Neural progenitor cell (in vitro differentiated cells): ENCODE measurements at regions not wholly inside any gene's neighbourhood (a gene's known extent, or its start where the extent isn't known, plus 50 kb on each side); places are given as distances from the start of the nearest gene placed in this dataset.
A peak's percentile ranks its signal among the peaks of the same experiment; 100 is the strongest.

Experiments
- DNase-seq: peaks from one replicate; pipeline ENCODE4 v3.0.0-alpha.2; 2016; ENCODE audit warnings: low spot score
- H2AFZ ChIP-seq: fragments of 200-600 bp; sonication (generic); replicated peaks from 2 replicates; pipeline ENCODE4 v1.6.1; 2016; ENCODE audit warnings: antibody characterized with exemption
- H3F3A ChIP-seq: fragments of 200-600 bp; sonication (generic); 2 replicates; pipeline ENCODE4 v1.6.1; 2016; ENCODE audit warnings: antibody characterized with exemption, low read depth
- H3K27ac ChIP-seq: fragments of 200-600 bp; sonication (generic); 2 replicates; pipeline ENCODE4 v1.5.1; 2016; ENCODE audit warnings: mild to moderate bottlenecking
- H3K27me3 ChIP-seq: fragments of 200-600 bp; sonication (generic); 2 replicates; pipeline ENCODE4 v1.6.1; 2016; ENCODE audit warnings: mild to moderate bottlenecking, moderate library complexity
- H3K36me3 ChIP-seq: fragments of 200-600 bp; sonication (generic); 2 replicates; pipeline ENCODE4 v1.5.1; 2016
- H3K4me1 ChIP-seq: fragments of 200-600 bp; sonication (generic); 2 replicates; pipeline ENCODE4 v1.6.1; 2016; ENCODE audit warnings: mixed run types
- H3K4me2 ChIP-seq: fragments of 200-600 bp; sonication (generic); 2 replicates; pipeline ENCODE4 v1.6.1; 2016
- H3K4me3 ChIP-seq: fragments of 200-600 bp; sonication (generic); 2 replicates; pipeline ENCODE4 v1.5.1; 2016
- H3K79me2 ChIP-seq: fragments of 200-600 bp; sonication (generic); 2 replicates; pipeline ENCODE4 v1.6.1; 2016; ENCODE audit warnings: low read depth
- H3K9ac ChIP-seq: fragments of 200-600 bp; sonication (generic); 2 replicates; pipeline ENCODE4 v1.6.1; 2016
- H3K9me3 ChIP-seq: fragments of 200-600 bp; sonication (generic); 2 replicates; pipeline ENCODE4 v1.5.1; 2016; ENCODE audit warnings: low read depth
- H4K20me1 ChIP-seq: fragments of 200-600 bp; sonication (generic); 2 replicates; pipeline ENCODE4 v1.6.1; 2016; ENCODE audit warnings: low read depth
- H3K27ac Mint-ChIP-seq: 3 replicates; pipeline ENCODE4 v1.8.0; 2021; ENCODE audit warnings: mixed read lengths
- H3K27me3 Mint-ChIP-seq: 2 replicates; pipeline ENCODE4 v1.8.0; 2022; ENCODE audit warnings: low read depth, mild to moderate bottlenecking, inconsistent platforms, moderate library complexity, mixed read lengths; ENCODE audit not compliant: insufficient read depth
- H3K36me3 Mint-ChIP-seq: 3 replicates; pipeline ENCODE4 v1.8.0; 2021; ENCODE audit warnings: mixed read lengths
- H3K4me1 Mint-ChIP-seq: 3 replicates; pipeline ENCODE4 v1.8.0; 2021; ENCODE audit warnings: mixed read lengths
- H3K4me3 Mint-ChIP-seq: 3 replicates; pipeline ENCODE4 v1.8.0; 2021; ENCODE audit warnings: mild to moderate bottlenecking, moderate library complexity, mixed read lengths
- H3K9me3 Mint-ChIP-seq: 3 replicates; pipeline ENCODE4 v1.8.0; 2020; ENCODE audit warnings: mixed read lengths
- CTCF ChIP-seq: fragments of 200-600 bp; sonication (generic); IDR thresholded peaks from 2 replicates; pipeline ENCODE4 v1.5.1; 2017; ENCODE audit warnings: antibody characterized with exemption, mild to moderate bottlenecking
- EZH2 ChIP-seq: fragments of 200-600 bp; sonication (generic); IDR thresholded peaks from 2 replicates; pipeline ENCODE4 v1.6.1; 2017; ENCODE audit warnings: antibody characterized with exemption, mild to moderate bottlenecking, moderate library complexity
- EZH2phosphoT487 ChIP-seq: fragments of 200-600 bp; sonication (generic); IDR thresholded peaks from 2 replicates; pipeline ENCODE4 v1.6.1; 2017; ENCODE audit warnings: antibody characterized with exemption

DNA sequence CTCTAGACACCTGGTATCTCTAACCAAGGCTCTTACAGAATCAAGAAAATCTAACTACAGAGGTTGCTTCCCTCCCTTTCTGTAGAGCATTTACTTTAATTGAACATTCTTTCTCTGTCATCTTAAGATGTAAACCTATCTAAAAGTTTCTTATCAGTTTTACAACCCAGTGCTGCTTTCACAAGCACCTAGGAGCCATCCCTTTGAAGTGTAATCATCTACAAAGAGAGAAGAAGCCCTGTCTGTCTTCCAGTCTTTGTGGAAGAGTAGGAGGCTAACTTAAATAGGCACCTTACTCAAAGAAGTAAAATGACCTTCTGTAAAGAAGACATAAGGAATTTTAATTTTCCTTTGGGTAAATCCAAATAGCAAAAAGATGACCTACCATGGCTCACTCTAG lies 763.9 kb upstream of the LRFN5 start:
- no peaks in the 10 kb centered on the region for H3K36me3 Mint-ChIP-seq
- Histone ChIP-seq H3K27me3 (no peaks in the 10 kb centered on the region), H3K4me1 (peaks cover 8% of the 10 kb centered on the region), H3K4me2 (no peak overlapping the region), H3K79me2 (no peaks in the 10 kb centered on the region), H3F3A (no peaks in the 10 kb centered on the region), H2AFZ (peak overlapping the region; percentile 60), H3K4me3 (no peak overlapping the region), H3K9me3 (no peaks in the 10 kb centered on the region), H3K9ac (no peak overlapping the region), H3K27ac (no peak overlapping the region), H4K20me1 (no peaks in the 10 kb centered on the region), H3K36me3 (no peaks in the 10 kb centered on the region)
- no peak overlapping the region for H3K27ac Mint-ChIP-seq
- H3K4me1 Mint-ChIP-seq = peaks cover 6% of the 10 kb centered on the region
- peaks cover 2% of the 10 kb centered on the region for H3K27me3 Mint-ChIP-seq
- TF ChIP-seq EZH2 (no peak), CTCF (no peak), EZH2phosphoT487 (no peak)
- DNase-seq = no peak
- no peak overlapping the region for H3K4me3 Mint-ChIP-seq
- no peaks in the 10 kb centered on the region for H3K9me3 Mint-ChIP-seq

DNA sequence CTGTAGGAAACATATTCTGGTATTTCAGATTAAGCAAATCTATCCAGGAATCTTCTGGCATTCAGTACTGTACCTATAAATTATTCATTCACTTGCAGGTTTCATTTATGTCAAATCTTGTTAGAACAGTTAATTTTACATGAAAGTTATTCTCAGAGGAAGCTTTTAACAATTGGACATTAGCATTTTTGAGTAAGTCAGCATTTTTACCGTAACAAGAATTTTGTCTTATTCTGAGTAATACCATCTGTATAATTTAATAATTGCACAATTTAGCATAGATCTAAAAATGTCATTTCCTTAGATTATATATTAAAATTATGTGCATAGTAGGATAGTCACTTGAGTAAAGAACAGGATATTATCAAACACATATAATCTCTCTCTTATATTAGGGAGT lies 764.8 kb upstream of the LRFN5 start:
- H3F3A ChIP-seq = no peaks in the 10 kb centered on the region
- H3K27me3 ChIP-seq = no peaks in the 10 kb centered on the region
- no peaks in the 10 kb centered on the region for H3K36me3 ChIP-seq
- H3K27ac ChIP-seq = no peak overlapping the region
- Mint-ChIP-seq H3K36me3 (no peaks in the 10 kb centered on the region), H3K27me3 (no peaks in the 10 kb centered on the region), H3K4me3 (no peak overlapping the region), H3K27ac (no peak overlapping the region), H3K9me3 (no peaks in the 10 kb centered on the region), H3K4me1 (peaks cover 6% of the 10 kb centered on the region)
- no peak overlapping the region for H3K9ac ChIP-seq
- no peak overlapping the region for H2AFZ ChIP-seq
- no peak overlapping the region for H3K4me3 ChIP-seq
- H3K4me2 ChIP-seq = no peak overlapping the region
- no peaks in the 10 kb centered on the region for H3K79me2 ChIP-seq
- no peak for TF ChIP-seq EZH2
- no peak for DNase-seq
- H4K20me1 ChIP-seq = no peaks in the 10 kb centered on the region
- H3K4me1 ChIP-seq = peaks cover 8% of the 10 kb centered on the region
- no peaks in the 10 kb centered on the region for H3K9me3 ChIP-seq

DNA sequence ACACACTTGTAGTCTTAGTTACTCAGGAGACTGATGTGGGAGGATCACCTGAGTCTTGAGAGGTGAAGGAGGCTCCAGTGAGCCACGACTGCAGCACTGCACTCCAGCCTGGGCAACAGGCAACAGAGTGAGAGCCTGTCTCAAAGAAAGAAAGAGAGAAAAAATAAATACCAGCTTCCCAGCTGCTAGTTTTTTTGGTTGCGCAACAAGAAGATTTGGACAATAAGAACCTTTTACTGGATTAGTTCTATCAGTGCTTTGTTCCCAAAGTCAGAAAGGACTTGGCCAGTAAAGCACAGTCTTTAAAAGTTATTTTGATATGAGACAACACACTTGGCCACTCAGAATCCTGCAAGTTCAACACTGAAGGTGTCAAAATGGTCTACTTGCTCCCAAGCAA lies 768.1 kb upstream of the LRFN5 start:
- Histone ChIP-seq H3F3A (no peaks in the 10 kb centered on the region), H3K4me3 (no peak overlapping the region), H2AFZ (no peak overlapping the region), H3K27ac (no peak overlapping the region), H3K9me3 (no peaks in the 10 kb centered on the region), H3K36me3 (no peaks in the 10 kb centered on the region), H3K27me3 (no peaks in the 10 kb centered on the region), H3K4me2 (no peak overlapping the region), H4K20me1 (no peaks in the 10 kb centered on the region), H3K9ac (no peak overlapping the region), H3K4me1 (peaks cover 8% of the 10 kb centered on the region), H3K79me2 (no peaks in the 10 kb centered on the region)
- H3K4me3 Mint-ChIP-seq = no peak overlapping the region
- peaks cover 4% of the 10 kb centered on the region for H3K4me1 Mint-ChIP-seq
- H3K36me3 Mint-ChIP-seq = no peaks in the 10 kb centered on the region
- peaks cover 2% of the 10 kb centered on the region for H3K9me3 Mint-ChIP-seq
- no peak overlapping the region for H3K27ac Mint-ChIP-seq
- no peaks in the 10 kb centered on the region for H3K27me3 Mint-ChIP-seq
- no peak for DNase-seq
- TF ChIP-seq CTCF (no peak), EZH2 (no peak), EZH2phosphoT487 (no peak)

DNA sequence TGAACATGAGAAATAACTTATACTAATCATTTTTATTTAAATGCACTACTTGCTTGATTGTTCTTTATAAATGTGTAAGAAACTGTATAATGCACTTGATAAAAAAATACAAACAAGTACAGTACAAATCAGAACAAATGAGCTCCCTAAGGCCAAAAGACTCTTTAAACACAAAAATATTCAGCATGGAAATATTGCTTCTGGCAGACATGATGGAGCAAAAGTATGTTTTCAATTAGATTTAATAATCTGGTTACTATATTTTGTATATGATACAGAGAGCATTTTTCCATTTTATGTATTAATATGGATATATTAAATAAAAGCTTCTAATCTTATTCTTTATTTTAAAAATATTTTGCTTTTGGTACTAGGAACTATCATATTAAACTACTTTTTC lies 800.2 kb upstream of the LRFN5 start:
- Histone ChIP-seq H3K4me2 (no peak overlapping the region), H3K27ac (no peak overlapping the region), H3F3A (no peaks in the 10 kb centered on the region), H3K36me3 (peaks cover 4% of the 10 kb centered on the region), H4K20me1 (no peaks in the 10 kb centered on the region), H3K4me1 (no peaks in the 10 kb centered on the region), H3K79me2 (no peaks in the 10 kb centered on the region), H3K4me3 (no peak overlapping the region), H3K9me3 (peaks cover 4% of the 10 kb centered on the region), H3K27me3 (no peaks in the 10 kb centered on the region), H3K9ac (no peak overlapping the region), H2AFZ (no peak overlapping the region)
- no peaks in the 10 kb centered on the region for H3K4me1 Mint-ChIP-seq
- H3K27me3 Mint-ChIP-seq = peaks cover 5% of the 10 kb centered on the region
- no peak for DNase-seq
- H3K36me3 Mint-ChIP-seq = no peaks in the 10 kb centered on the region
- TF ChIP-seq CTCF = no peak
- TF ChIP-seq EZH2 = no peak
- TF ChIP-seq EZH2phosphoT487 = no peak
- H3K9me3 Mint-ChIP-seq = no peaks in the 10 kb centered on the region
- no peak overlapping the region for H3K27ac Mint-ChIP-seq
- H3K4me3 Mint-ChIP-seq = no peak overlapping the region
